GM19452 (cell line): ENCODE measurements at regions not wholly inside any gene's neighbourhood (a gene's known extent, or its start where the extent isn't known, plus 50 kb on each side); places are given as distances from the start of the nearest gene placed in this dataset.
"Not testable (repeated sequence)": the region's sequence is repeated elsewhere in the genome, so short reads cannot be mapped to it uniquely, and the experiment has no call there.

Experiments
- ATAC-seq: cut with Tn5 transposase; IDR thresholded peaks from one replicate; pipeline ENCODE4 v1.9.1; 2021; ENCODE audit not compliant: unreplicated experiment

DNA sequence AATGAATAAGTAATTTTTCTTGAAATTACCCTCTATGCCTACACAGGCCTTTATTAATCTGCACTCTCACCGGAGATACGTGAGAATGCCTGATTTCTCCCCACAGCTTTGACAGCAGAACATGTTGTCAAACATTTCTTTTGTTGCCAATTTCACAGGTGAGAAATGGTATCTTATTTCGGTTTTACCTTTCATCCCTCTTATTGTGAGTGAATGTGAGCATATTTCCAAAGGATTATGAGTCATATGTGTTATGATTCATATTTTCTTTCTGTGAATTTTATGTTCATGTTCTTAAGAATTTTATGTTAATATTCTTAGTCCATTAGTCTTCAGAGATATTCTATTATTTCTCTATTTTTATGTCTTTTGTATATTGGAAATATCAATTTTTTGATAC is 965.1 kb downstream of the CCSER2 start:
- no peak for ATAC-seq

DNA sequence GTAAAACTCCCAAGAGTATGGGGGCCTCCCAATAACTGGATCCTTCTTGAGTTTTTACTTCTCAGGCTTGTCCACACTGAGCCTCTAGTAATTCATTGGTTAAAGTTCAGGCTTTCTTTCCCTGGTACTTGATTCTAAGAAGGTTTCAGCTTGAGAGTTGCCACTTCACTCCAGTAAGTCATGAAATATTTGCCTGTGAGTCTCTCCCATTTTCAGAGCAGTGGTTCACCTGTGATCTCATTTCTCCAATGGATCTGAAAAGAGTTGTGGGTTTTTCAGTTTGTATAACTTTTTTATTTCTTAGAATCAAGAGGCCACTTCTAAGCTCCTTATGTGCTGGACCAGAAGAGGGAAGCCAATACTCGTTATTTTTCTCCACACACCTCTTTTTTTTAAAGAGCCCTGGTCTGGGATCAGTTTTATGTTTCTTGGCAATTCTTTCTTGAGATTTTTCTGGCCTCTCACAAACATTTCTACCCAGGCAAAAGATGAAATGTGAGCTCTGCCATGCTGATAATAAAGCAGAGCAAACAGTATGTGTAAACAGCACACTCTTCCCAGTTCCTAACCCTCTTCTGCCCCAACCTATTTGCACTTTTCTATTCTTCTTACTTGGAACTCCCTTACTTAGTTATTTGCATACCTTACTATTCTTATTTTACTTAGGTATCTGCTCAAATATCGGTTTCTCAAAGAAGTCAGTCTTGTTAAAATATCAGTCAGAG is 983.4 kb downstream of the CCSER2 start:
- ATAC-seq: no peak

DNA sequence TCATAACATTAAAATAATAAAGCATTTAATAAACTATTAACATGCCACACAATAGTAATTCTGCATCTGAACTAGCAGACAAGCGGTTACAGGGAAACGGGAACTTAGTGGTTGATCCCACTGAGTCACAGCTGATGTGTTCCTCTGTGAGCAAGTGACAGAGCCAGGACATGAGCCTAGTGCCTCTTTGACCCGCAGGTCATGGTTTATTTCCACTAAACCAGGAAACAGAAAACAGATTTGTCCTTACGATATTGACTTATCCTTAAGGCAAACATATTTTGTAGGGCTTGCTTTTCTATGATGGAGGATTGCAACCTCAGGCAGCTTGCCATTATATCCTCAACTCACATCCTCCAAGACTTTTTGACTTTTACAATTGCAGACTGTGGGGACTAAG is 987.3 kb downstream of the CCSER2 start:
- no peak for ATAC-seq

DNA sequence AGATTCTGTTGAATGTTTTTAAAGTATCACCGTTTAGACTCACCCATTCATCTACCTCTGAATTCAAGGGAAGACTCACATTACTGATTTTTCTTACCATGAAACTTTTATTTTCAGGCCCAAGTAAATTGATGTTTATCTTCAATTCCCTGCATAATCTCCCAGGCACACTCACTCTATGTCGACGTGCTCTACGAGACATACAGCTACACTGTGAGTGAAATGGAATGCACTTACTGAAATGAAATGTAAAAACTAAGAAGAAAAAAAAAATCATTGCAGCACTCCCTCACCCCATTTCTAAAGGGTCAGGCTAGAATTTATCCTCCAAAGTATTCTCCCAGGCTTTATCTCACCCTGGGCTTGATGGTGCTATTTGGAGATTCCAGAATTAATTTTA is 987.9 kb downstream of the CCSER2 start:
- no peak for ATAC-seq

DNA sequence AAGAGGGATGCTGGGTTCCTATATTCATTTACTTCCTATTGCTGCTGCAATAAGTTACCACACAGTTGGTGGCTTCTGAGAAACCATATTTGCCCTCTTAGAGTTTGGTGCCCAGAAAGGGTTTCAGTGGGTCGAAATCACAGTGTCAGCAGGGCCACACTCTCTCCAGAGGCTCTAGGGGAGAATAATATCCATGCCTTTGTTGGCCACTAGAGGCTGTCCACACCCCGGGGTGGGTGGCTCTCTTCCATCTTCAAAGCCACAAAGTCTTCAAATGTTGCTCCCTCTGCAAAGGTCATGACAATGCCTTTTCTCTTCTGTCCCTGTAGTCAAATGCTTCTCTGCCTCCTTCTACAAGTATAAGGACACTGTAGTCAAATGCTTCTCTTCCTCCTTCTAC is 989.4 kb downstream of the CCSER2 start:
- ATAC-seq: no peak

DNA sequence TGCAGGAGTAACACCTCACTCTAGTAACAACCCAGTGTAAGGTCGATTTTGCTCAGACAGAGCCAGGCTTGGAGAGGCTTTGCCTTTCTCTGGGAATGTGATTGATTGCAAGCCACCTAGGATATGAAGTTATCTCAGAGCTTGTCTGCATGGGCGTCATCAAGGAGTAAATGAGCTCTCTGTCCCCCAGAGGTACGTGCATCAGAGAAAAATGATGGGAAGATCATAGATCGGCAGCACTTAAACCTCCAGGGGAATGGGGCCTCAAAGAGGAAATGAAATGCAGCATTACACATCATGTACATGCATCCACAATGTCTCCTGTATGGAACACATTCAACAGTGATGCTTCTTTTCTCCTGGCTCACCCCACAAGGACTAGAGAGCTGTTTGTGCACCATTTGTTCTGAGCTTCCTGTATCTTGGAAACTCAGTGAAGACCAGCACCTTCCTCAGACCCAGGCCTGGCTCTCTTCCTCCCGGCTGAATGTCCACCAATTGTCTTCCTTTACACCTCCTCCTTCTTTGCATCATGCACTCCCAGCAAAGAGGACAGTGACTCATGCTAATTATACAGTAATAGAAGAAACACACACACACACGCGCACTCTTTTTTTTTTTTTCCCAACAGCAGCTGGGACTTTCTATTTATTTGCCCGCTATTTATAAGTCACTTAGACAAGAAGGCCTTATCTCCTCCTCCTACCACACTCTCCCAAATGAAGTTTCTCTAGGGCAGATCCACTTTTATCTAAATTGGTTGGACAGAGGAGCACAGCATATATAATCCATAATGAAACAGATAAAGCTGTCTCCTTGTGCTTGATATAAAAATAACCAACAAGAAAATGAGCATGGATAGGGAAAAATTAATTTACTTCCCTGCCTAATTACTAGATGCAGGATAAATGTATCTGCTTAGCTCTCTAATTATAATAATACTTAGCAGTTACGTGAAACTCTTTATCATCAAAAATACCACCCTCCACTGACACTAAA is 990.7 kb downstream of the CCSER2 start:
- no peak for ATAC-seq

DNA sequence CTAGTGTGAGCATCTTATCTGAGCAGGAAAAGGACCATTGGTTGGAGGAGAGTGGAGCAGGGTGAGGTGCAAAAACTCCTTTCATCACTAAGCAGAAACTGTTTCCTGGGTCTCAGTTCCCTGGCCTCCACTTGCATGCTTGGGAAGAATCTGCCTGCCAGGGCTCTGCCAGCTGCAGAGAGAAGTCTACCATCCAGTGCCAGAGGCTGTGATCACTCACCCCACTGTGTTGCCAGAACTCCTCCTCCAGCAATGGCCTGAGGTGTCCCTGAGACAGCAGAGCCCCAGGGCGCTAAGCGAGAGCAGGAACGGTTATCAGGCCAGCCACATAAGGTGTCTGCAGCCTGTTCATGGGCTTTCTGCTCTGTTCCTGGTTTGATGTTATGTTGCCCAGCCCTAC is 991.4 kb downstream of the CCSER2 start:
- ATAC-seq: no peak

DNA sequence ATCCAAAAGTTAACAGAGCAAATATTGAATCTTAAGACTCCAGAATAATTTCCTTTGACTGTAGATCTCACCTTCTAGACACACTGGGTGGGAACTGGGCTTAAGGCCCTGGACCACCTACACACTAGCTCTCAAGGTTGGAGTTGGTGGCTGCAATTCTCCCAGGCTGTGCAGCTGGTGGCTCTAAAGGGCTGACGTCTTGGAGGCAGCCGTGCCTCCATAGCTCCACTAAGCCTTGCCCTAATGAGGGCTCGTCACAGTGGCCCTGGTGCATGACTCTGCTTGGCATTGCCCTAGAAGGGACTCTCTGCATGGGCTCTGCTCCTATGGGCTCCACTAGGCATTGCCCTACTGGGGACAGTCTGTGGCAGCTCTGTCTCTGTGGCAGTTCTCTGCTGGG is 1005.2 kb downstream of the CCSER2 start:
- no peak for ATAC-seq

DNA sequence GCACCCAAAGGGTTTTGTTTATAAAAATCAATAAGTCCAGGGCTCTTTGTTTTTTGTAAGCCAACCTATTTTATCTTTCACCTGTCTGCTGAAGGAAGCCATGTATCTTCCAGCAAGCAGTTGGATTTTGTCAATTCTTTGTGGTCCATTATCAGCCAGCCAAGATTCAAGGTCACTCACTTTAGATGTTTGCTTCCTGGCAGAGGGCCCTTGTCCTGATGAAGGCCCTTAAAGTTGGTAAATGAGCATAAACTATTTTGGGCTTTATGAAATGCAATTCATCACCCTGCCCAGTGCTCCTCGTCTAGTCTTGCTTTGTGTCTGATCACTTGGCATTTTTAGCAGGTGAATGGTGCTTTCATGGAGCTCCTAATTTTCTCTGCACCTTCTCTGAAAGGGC is 1004.2 kb downstream of the GRID1 start:
- ATAC-seq: no peak

DNA sequence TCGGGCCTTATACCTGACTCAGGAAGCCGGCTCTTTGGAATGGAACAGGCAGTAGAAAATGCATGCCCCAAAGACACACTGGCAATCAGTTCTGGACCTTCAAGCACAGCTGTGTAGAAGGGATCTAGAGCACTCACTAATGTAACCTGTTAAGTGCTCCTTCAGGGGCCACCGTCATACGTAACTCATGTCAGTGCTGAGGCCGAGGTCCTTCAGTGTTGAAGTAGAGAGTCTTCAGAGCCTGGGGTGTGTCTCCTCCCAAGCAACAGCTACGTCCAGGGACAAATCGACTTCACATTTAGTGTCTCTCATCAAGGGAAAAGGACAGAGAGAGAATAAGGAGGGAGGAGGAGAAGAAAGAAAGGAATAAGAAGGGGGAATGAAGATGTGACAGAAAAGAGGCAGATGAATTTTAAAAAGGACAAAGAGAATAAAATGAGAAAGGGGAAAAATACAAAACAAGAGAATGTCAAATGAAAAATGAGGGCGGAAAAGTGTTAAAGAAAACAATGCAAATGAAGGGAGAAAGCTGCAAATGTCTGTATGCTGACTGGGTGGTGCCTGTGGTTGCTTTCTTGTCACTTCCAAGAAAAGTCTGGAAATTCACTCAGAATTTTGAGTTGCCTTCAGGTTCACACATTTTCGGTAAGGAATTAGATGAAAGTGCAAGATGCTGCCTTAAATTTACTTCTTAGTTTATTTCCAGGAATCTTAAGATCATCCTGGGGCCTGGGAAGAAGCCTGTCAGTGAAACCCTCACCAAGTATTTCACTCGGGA is 989.4 kb downstream of the GRID1 start:
- ATAC-seq: no peak

DNA sequence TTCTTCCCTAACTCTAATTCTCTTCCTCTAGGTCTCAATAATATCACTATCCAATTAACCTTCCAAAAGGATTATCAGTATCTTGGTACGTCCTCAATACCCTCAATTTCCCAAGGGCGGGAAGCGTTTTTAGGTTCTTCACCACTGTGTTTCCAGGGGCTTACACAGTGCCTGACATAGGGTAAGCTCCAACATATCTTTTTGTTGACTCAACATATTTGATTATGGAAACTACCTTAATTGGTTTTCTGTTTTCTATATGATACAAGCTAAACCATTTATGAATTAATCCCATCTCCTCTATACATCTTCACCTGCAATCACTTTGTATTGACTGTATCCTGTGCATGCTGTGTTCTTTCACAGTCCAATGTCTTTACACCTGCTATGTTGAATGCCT is 987.3 kb downstream of the GRID1 start:
- no peak for ATAC-seq

DNA sequence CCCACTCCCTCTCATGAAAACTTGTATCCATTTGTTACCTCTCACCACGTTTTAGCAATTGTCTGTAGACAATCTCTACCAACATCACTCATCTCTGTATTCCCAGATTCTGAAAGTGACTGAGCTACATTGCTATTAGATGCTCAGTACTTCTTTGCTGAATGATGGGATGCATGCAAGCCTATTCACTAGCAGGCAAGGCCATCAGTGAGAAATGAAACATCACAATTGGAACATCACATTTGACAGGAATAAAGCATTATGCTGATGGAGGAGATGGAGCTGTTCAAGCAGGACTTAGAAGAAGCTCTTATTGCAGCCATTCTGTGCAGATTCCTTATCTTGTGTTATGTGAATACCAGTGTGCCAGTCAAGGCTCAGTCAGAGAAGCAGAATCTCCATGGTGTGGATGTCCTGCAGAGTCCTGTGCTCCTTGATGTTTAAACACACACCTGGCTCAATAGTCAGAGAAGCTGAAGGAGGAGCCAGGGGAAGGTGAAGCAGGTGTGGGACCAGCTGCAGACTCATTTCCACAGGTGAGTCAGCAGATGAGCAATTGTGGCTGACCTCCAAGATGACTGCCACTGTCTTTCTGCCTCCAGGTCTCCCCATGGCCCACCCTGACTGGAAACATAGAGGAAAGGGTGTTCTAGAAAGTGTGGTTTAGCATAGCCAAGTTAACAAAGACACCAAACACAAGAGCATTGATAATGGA is 965.5 kb downstream of the GRID1 start:
- no peak for ATAC-seq

DNA sequence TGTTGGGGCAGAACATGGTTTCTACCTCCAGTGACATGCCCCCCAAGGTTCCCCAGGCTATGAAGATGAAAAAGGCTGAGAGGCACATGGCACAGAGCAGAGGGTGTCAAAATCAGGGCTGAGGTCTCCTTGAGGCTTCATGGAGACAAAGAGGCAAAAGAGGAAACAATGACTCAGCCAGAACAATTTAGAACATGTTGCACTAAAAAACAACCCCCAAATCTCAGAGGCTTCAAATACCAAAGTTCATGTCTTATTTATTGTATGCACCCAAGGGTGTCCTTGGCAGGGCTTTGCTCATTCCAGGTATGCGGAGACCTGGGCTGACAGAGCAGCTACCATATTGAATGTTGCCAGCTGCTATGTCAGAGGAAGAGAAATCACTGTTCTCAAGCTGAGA is 964.1 kb downstream of the GRID1 start:
- ATAC-seq: no peak

DNA sequence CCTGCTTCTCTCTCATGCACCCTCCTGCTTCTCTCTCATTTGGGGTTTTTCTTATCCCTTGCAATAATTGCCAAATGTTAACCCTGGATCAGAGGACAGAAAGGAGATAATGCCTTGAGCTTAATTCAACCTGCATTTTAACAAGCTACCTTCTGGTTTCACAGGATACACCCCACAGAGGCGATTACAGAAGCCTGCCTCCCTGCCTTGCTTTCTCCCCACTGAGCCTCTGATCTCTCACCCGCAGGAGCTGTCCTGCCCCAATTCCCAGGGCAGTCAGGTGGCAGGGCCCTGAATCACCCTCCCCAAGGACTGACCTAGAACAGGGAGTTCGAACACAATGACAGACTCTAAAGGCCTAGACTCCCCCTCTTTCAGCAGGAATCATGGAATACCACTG is 959.5 kb downstream of the GRID1 start:
- ATAC-seq: no peak

DNA sequence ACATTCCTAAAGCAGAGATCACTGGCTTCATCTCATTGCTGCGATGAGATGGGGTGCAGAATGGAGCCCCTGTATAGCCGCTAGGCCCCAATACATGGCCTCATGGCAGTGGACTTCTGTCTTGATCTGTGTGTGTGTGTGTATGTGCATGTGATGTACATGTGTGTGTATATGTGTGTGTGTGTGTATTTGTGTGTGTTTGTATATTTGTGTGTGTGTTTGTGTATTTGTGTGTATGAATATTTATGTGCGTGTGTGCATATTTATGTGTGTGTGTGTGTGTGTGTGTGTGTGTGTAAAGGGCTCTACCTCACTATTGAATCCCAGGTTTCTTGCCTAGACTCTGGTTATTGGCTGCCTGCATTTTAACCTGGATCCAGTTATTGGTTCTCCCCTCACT is 958.2 kb downstream of the GRID1 start:
- ATAC-seq: no peak

DNA sequence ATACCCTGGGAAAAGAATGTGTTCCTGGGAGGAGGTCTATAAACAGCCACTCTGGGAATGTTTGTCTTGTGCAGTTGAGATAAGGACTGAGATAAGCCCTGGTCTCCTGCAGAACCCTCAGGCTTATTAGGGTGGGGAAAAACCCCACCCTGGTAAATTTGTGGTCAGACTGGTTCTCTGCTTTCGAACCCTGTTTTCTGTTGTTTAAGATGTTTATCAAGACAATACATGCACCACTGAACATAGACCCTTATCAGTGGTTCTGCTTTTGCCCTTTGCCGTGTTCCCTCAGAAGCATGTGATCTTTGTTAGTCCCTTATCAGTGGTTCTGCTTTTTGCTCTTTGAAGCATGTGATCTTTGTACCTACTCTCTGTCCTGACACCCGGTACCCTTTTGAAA is 956.0 kb downstream of the GRID1 start:
- not testable (repeated sequence) for ATAC-seq

DNA sequence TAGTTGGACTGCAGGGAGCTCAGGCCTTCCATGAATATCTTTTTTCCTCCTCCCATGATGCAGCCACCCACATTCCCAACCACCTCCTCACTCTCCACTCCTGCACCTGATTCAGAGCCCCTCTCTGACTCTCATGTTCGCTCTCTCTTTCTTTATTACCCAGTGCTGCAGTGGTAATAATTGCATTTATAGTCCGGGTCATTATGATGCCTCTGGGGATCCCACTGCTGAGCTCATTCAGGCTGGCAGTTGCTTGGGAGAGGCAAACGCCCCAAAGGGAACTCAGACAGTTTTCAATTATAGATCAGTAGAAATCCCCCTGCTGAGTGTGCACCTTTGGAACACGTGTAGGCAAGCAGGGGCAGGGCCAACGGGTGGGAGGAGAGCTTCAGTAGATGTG is 953.0 kb downstream of the GRID1 start:
- no peak for ATAC-seq

DNA sequence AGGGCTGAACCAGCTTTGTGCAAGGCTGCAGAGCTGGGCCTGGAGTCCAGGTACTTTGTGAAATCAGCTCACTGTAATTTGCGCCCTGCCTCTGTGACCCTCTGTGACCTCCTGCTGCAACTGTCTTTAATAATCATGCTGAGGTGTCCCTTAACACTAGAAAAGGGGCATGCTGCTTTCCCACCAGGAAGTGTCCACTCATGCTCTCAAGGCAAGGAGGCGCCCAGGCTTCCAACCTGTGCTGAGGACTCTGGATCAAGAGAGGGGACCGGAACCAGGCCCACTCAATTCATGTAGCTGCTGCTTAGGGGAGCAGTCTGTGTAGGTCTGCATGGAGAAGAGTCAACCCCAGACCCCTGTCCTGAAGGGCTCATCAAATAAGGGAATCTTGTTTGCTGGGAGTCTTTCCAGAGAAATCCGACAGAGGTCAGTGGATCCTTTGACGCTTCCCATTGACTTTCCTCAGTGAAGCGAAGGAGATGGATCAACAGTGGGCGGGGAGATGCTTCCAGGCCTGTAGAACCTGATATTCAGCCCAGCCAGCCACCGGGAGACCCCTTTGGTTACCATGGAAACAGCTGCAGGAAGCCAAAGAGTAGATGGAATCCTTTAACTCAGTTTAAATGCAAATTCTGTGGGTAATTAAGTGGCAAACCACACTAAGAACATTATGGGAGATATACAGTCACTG is 945.9 kb downstream of the GRID1 start:
- ATAC-seq: no peak

DNA sequence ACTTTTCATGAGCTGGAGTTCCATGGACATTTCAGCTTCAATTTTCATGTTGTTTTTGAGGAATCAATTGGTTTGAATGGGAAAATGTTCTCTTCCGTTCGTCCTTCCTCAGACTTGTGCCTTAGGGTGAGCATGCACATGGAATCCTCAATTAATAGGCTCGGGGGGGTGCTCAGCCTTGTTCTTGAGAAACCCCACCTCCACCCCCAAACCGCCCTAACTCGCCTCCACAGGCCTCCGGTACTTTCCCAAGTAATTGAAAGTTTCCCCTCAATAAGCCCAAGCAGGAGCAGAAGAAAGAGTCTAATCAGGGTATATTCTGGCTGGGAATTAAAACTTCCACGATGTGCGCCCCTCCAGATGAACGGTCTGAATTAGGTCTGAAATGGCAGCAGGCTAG is 945.2 kb downstream of the GRID1 start:
- no peak for ATAC-seq

DNA sequence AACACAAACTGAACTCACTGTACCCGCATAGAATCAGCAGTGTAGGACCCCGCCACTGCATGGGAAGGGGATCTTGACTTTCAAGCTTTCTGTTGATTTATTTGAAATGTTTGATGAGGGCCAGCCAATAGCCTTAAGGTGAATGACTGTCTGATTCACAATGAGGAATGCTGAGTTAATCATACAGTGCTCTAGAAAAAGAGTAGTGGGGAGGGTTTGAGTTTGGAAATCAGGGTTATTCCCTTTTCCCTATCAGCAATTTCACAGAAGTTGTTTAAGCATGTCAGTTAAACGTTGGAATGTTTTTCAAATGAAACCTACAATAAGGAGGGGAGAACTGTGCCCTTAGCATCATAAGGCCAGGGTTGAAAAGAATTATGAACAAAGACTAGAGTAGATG is 937.5 kb downstream of the GRID1 start:
- ATAC-seq: no peak
